ENCODE measurements at regions not wholly inside any gene's neighbourhood (a gene's known extent, or its start where the extent isn't known, plus 50 kb on each side); places are given as distances from the start of the nearest gene placed in this dataset.

GRCh38 chr9:108671176-108671575 lies 184.6 kb downstream of the ACTL7B start:
- TF ChIP-seq CTCF (IDR thresholded peaks at IDR 0.05; ENCODE audit: poor library complexity) (peak; percentile 46), EZH2 (IDR thresholded peaks at IDR 0.05; ENCODE audit: borderline replicate concordance) (no peak), EZH2phosphoT487 (IDR thresholded peaks at IDR 0.05; ENCODE audit: low read depth, severe bottlenecking, unreplicated experiment) (no peak)
